GM18499 (cell line): ENCODE measurements at regions not wholly inside any gene's neighbourhood (a gene's known extent, or its start where the extent isn't known, plus 50 kb on each side); places are given as distances from the start of the nearest gene placed in this dataset.
"Not testable (repeated sequence)": the region's sequence is repeated elsewhere in the genome, so short reads cannot be mapped to it uniquely, and the experiment has no call there.

Experiments used
- ATAC-seq: cut with Tn5 transposase; IDR thresholded peaks from one replicate; pipeline ENCODE4 v1.9.1; 2021; ENCODE audit warnings: moderate number of reproducible peaks; ENCODE audit not compliant: insufficient read depth, unreplicated experiment

GRCh38 chr11:37431633-37432230, 833.7 kb upstream of the RAG2 start:
- ATAC-seq = not testable (repeated sequence)

DNA sequence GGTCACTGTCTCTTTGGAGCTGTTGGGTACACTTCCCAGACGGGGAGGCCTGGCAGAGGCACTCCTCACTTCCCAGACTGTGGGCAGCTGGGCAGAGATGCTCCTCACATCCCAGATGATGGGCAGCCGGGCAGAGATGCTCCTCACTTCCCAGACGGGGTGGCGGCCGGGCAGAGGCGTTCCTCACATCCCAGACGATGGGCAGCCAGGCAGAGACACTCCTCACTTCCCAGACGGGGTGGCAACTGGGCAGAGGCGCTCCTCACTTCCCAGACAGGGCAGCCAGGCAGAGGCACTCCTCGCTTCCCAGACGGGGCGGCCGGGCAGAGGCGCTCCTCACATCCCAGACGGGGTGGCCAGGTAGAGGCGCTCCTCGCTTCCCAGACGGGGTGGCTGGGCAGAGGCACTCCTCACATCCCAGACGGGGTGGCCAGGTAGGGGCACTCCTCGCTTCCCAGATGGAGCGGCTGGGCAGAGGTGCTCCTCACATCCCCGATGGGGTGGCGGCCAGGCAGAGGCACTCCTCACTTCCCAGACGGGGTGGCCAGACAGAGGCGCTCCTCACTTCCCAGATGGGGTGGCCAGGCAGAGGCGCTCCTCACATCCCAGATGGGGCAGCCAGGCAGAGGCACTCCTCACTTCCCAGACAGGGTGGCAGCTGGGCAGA, 833.1 kb upstream of the RAG2 start:
- ATAC-seq = not testable (repeated sequence)

DNA sequence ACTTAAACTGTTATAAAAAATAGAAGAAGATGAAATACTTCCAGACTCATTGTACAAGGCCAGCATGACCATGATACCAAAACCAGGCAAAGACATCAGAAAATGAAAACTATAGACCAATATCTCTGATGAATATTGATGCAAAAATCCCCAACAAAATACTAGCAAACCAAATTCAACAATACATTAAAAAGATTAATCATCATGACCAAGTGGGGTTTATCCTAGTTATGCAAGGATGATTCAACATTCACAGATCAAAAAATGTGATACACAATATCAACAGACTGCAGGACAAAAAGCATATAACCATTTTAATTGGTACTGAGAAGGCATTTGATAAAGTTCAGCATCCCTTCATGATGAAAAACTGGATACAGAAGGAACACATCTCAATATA, 824.5 kb upstream of the RAG2 start:
- ATAC-seq = no peak

GRCh38 chr11:37411289-37411688, 813.3 kb upstream of the RAG2 start:
- ATAC-seq = no peak

DNA sequence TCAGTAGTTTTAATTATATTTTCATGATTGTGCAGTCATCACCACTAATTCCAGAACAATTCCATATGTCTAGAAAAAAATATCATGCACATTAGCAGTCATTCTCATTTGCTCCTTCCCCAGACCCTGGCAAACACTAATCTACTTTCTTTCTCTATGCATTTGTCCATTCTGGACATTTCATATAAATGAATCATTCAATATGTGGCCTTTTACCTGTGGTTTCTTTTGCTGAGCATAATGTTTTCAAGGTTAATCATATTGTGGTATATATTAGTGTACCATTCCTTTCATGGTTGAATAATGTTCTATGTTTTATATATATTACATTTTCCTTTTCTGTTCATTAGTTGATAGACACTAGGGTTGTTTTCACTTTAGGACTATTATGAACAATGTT, 811.1 kb upstream of the RAG2 start:
- no peak for ATAC-seq

GRCh38 chr11:37407461-37407860, 809.4 kb upstream of the RAG2 start:
- ATAC-seq = no peak

DNA sequence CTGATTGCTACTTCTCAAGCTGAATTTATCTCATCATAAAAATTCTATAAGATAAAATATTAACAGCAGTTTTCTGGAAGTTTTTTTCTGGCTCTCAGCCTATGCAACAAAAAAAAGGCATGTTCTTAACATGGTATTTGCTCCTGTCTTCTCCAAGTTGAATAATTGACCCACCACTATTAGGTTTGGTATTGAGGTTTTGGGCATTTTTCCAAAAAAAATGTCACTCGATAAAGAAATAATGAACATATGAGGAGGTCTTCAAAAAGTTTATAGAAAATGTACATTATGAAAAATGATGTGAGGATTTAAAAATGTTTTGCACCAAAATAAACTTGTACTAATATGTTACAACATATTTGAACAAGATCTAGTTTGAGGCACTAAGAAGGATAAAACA, 808.6 kb upstream of the RAG2 start:
- ATAC-seq = no peak

DNA sequence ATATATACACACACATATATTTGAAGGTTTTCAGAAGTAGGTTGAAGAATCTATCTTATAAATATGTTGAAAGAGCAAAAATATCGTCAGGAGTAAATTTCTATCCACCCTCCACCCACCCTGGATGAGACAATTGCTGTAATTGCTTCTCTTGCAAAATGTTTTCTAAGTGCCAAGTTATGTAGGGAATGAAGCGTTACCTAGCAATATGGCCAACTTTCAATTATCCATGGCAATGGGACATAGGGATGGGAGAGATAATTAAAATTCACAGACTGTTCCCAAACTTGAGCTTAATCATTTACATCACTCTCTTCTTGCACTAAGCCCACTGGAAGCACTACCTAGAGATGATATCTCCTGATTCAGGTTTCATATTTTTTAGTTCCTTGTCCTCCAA, 806.2 kb upstream of the RAG2 start:
- no peak for ATAC-seq

DNA sequence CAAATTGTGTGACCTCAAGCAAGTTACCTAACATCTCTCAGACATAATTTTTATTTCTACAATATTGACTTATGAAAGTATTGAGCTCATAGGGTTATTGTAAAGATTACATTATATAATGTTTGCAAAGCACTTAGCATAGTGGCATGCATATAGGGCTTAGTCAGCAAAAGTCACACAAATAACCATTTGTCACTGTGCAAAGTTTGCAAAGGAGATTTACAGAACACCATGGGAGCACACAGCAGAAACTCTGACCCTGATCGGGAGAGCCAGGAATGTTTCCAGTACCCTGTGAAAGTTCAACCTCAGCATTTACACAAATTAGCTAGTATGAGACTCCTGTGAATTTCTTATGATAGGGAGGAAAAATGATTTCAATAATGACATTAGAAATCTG, 804.6 kb upstream of the RAG2 start:
- no peak for ATAC-seq

GRCh38 chr11:37394236-37394870, 796.3 kb upstream of the RAG2 start:
- ATAC-seq = no peak

- no peak for ATAC-seq
These were observed 793.6 kb upstream of the RAG2 start for GRCh38 chr11:37391615-37392014.

- no peak for ATAC-seq
These were observed 792.6 kb upstream of the RAG2 start for GRCh38 chr11:37390576-37391083.

DNA sequence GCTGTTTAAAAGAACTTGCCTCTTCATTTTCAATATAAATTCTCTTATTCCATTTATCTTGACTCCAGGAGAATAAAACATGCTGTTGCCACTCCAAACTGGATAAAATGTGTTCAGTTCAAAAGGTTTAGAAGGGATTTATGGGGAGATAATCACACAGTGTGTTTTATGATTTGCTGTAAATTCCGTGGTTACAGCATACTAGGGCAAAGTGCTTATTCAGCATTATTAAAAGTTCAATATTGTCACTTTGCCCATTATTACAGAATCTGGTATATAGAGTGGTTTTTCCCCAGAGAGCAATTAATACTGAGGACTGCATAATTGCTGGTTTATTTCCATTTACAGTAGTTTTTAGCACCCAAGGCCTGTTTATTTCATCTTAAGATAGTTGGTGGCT, 780.9 kb upstream of the RAG2 start:
- no peak for ATAC-seq

GRCh38 chr11:37372667-37373066, 774.6 kb upstream of the RAG2 start:
- ATAC-seq = no peak

- ATAC-seq = no peak
These were observed 773.4 kb upstream of the RAG2 start for GRCh38 chr11:37371346-37371970.

GRCh38 chr11:37370817-37371216, 772.8 kb upstream of the RAG2 start:
- no peak for ATAC-seq

- no peak for ATAC-seq
These were observed 766.3 kb upstream of the RAG2 start for GRCh38 chr11:37364246-37364839.

GRCh38 chr11:37353192-37353591, 755.2 kb upstream of the RAG2 start:
- no peak for ATAC-seq

- no peak for ATAC-seq
These were observed 754.4 kb upstream of the RAG2 start for GRCh38 chr11:37352485-37352884.

GRCh38 chr11:37343290-37343689, 745.3 kb upstream of the RAG2 start:
- no peak for ATAC-seq

- ATAC-seq = no peak
These were observed 738.4 kb upstream of the RAG2 start for GRCh38 chr11:37336401-37336800.
